ENCODE measurements at regions not wholly inside any gene's neighbourhood (a gene's known extent, or its start where the extent isn't known, plus 50 kb on each side); places are given as distances from the start of the nearest gene placed in this dataset.

- H3K27me3 ChIP-seq = no peaks in the 10 kb centered on the region
- TF ChIP-seq CTCF (IDR thresholded peaks at IDR 0.05) = no peak
- no peak for TF ChIP-seq POLR2AphosphoS5 (IDR thresholded peaks at IDR 0.05)
- no peak for TF ChIP-seq POLR2A (IDR thresholded peaks at IDR 0.05)
- intact Hi-C loops (cut with DNase I; ENCODE audit: low total_unique reads) = no loop called here
- no peak for DNase-seq (ENCODE audit: low spot score in 2 of 2)
- no peak overlapping the region for H3K4me3 ChIP-seq
- H3K36me3 ChIP-seq = no peaks in the 10 kb centered on the region
- H3K9me3 ChIP-seq = peaks cover 0 to 12% of the 10 kb centered on the region in 2 donors
- no peaks in the 10 kb centered on the region for H3K4me1 ChIP-seq
- no peak overlapping the region for H3K27ac ChIP-seq
These were observed 473.9 kb downstream of the COL12A1 start for GRCh38 chr6:74731931-74732330.

GRCh38 chr6:74731204-74731603 is 474.6 kb downstream of the COL12A1 start:
- Histone ChIP-seq H3K9me3 (peaks cover 0 to 5% of the 10 kb centered on the region in 2 donors), H3K36me3 (no peaks in the 10 kb centered on the region), H3K4me1 (no peaks in the 10 kb centered on the region), H3K27me3 (no peaks in the 10 kb centered on the region), H3K27ac (no peak overlapping the region), H3K4me3 (no peak overlapping the region)
- DNase-seq (ENCODE audit: low spot score in 2 of 2) = no peak
- intact Hi-C loops (cut with DNase I; ENCODE audit: low total_unique reads) = no loop called here
- TF ChIP-seq POLR2A (IDR thresholded peaks at IDR 0.05) (no peak), POLR2AphosphoS5 (IDR thresholded peaks at IDR 0.05) (no peak), CTCF (IDR thresholded peaks at IDR 0.05) (no peak)

GRCh38 chr6:74720923-74721322 is 484.9 kb downstream of the COL12A1 start:
- TF ChIP-seq CTCF (IDR thresholded peaks at IDR 0.05) = no peak
- TF ChIP-seq POLR2A (IDR thresholded peaks at IDR 0.05) = no peak
- no peak for TF ChIP-seq POLR2AphosphoS5 (IDR thresholded peaks at IDR 0.05)
- Histone ChIP-seq H3K4me1 (no peaks in the 10 kb centered on the region), H3K27me3 (no peaks in the 10 kb centered on the region), H3K4me3 (no peak overlapping the region), H3K9me3 (peaks cover 0 to 5% of the 10 kb centered on the region in 2 donors), H3K36me3 (no peaks in the 10 kb centered on the region), H3K27ac (no peak overlapping the region)
- DNase-seq (ENCODE audit: low spot score in 2 of 2) = no peak
- intact Hi-C loops (cut with DNase I; ENCODE audit: low total_unique reads) = no loop called here

GRCh38 chr6:74717591-74717990 is 488.3 kb downstream of the COL12A1 start:
- Histone ChIP-seq H3K4me1 (no peaks in the 10 kb centered on the region), H3K27me3 (no peaks in the 10 kb centered on the region), H3K4me3 (no peak overlapping the region), H3K27ac (no peak overlapping the region), H3K9me3 (peaks cover 0 to 5% of the 10 kb centered on the region in 2 donors), H3K36me3 (no peaks in the 10 kb centered on the region)
- intact Hi-C loops (cut with DNase I; ENCODE audit: low total_unique reads) = no loop called here
- DNase-seq (ENCODE audit: low spot score in 2 of 2) = no peak
- no peak for TF ChIP-seq POLR2A (IDR thresholded peaks at IDR 0.05)
- no peak for TF ChIP-seq CTCF (IDR thresholded peaks at IDR 0.05)
- TF ChIP-seq POLR2AphosphoS5 (IDR thresholded peaks at IDR 0.05) = no peak

GRCh38 chr6:74715355-74716085 is 490.3 kb downstream of the COL12A1 start:
- intact Hi-C loops (cut with DNase I; ENCODE audit: low total_unique reads) = no loop called here
- no peak overlapping the region for H3K27ac ChIP-seq
- DNase-seq (ENCODE audit: low spot score in 2 of 2) = no peak
- no peaks in the 10 kb centered on the region for H3K36me3 ChIP-seq
- no peaks in the 10 kb centered on the region for H3K4me1 ChIP-seq
- no peak overlapping the region for H3K4me3 ChIP-seq
- no peaks in the 10 kb centered on the region for H3K27me3 ChIP-seq
- H3K9me3 ChIP-seq = peaks cover 0 to 5% of the 10 kb centered on the region in 2 donors
- TF ChIP-seq CTCF (IDR thresholded peaks at IDR 0.05) (no peak), POLR2A (IDR thresholded peaks at IDR 0.05) (no peak), POLR2AphosphoS5 (IDR thresholded peaks at IDR 0.05) (no peak)

Measured in breast epithelium (tissue), 4 donors.